Loucy (cell line): ENCODE measurements at regions not wholly inside any gene's neighbourhood (a gene's known extent, or its start where the extent isn't known, plus 50 kb on each side); places are given as distances from the start of the nearest gene placed in this dataset.

Experiments used
- H2AFZ ChIP-seq: fragments of 200-600 bp; sonication (generic); 2 replicates; pipeline ENCODE4 v1.6.0; 2016; ENCODE audit warnings: antibody characterized with exemption, mild to moderate bottlenecking, low read length, moderate library complexity
- H3F3A ChIP-seq: fragments of 200-600 bp; 2 replicates; pipeline ENCODE4 v1.6.0; 2016; ENCODE audit warnings: antibody characterized with exemption, low read depth, mild to moderate bottlenecking
- H3K27me3 ChIP-seq: fragments of 200-600 bp; sonication (generic); 2 replicates; pipeline ENCODE4 v1.6.1; 2014; ENCODE audit warnings: low read length, mild to moderate bottlenecking; ENCODE audit not compliant: insufficient read depth, poor library complexity, severe bottlenecking
- H3K36me3 ChIP-seq: fragments of 200-600 bp; sonication (generic); 2 replicates; pipeline ENCODE4 v1.6.1; 2016; ENCODE audit warnings: low read length; ENCODE audit not compliant: insufficient read depth
- H3K4me1 ChIP-seq: fragments of 200-600 bp; sonication (generic); 2 replicates; pipeline ENCODE4 v1.5.1; 2014; ENCODE audit warnings: low read length, mild to moderate bottlenecking; ENCODE audit not compliant: insufficient read depth, poor library complexity, severe bottlenecking
- H3K4me2 ChIP-seq: fragments of 200-600 bp; sonication (generic); 2 replicates; pipeline ENCODE4 v1.6.0; 2014; ENCODE audit warnings: antibody characterized with exemption, low read length, low read depth, mild to moderate bottlenecking; ENCODE audit not compliant: poor library complexity, severe bottlenecking
- H3K4me3 ChIP-seq: fragments of 200-600 bp; sonication (generic); 2 replicates; pipeline ENCODE4 v1.5.1; 2014; ENCODE audit warnings: low read length, mild to moderate bottlenecking, mixed read lengths; ENCODE audit not compliant: poor library complexity, severe bottlenecking
- H3K79me2 ChIP-seq: fragments of 200-600 bp; sonication (generic); 2 replicates; pipeline ENCODE4 v1.6.1; 2014; ENCODE audit warnings: low read length; ENCODE audit not compliant: insufficient read depth
- H3K9ac ChIP-seq: fragments of 200-600 bp; sonication (generic); 2 replicates; pipeline ENCODE4 v1.6.0; 2014; ENCODE audit warnings: mild to moderate bottlenecking, low read depth, low read length, moderate library complexity; ENCODE audit not compliant: poor library complexity, severe bottlenecking
- H3K9me2 ChIP-seq: fragments of 200-600 bp; sonication (generic); replicated peaks from 2 replicates; pipeline ENCODE4 v1.6.1; 2016; ENCODE audit warnings: low read depth, low read length, mixed read lengths
- H3K9me3 ChIP-seq: fragments of 200-600 bp; sonication (generic); 2 replicates; pipeline ENCODE4 v1.6.1; 2014; ENCODE audit warnings: mild to moderate bottlenecking, antibody characterized with exemption, low read length, low read depth; ENCODE audit not compliant: insufficient read depth
- H4K20me1 ChIP-seq: fragments of 200-600 bp; sonication (generic); 2 replicates; pipeline ENCODE4 v1.6.0; 2014; ENCODE audit warnings: antibody characterized with exemption, low read length, mild to moderate bottlenecking; ENCODE audit not compliant: insufficient read depth, poor library complexity, severe bottlenecking
- CTCF ChIP-seq: fragments of 200-600 bp; sonication (generic); conservative IDR thresholded peaks from 2 replicates; pipeline ENCODE4 v1.5.1; 2014; ENCODE audit warnings: mild to moderate bottlenecking, antibody characterized with exemption, low read length
- EZH2phosphoT487 ChIP-seq: fragments of 200-600 bp; IDR thresholded peaks from 2 replicates; pipeline ENCODE4 v1.6.1; 2018; ENCODE audit warnings: antibody characterized with exemption, mild to moderate bottlenecking, moderate library complexity, borderline replicate concordance

- Histone ChIP-seq H3K36me3 (no peaks in the 10 kb centered on the region), H3K9ac (peak overlapping the region; percentile 33), H4K20me1 (no peaks in the 10 kb centered on the region), H3K4me1 (peaks cover 24% of the 10 kb centered on the region), H3K4me3 (no peak overlapping the region), H3K9me2 (no peaks in the 10 kb centered on the region), H2AFZ (peak overlapping the region; percentile 75), H3K79me2 (no peaks in the 10 kb centered on the region), H3K9me3 (no peaks in the 10 kb centered on the region), H3F3A (no peaks in the 10 kb centered on the region), H3K4me2 (no peak overlapping the region), H3K27me3 (no peaks in the 10 kb centered on the region)
- TF ChIP-seq CTCF = no peak
These were observed 101.8 kb upstream of the MKLN1 start for GRCh38 chr7:131225619-131226513.

- Histone ChIP-seq H3K9ac (peak overlapping the region; percentile 33), H3K4me1 (peaks cover 29% of the 10 kb centered on the region), H2AFZ (peak overlapping the region; percentile 75)
These were observed 101.2 kb upstream of the MKLN1 start for GRCh38 chr7:131226514-131226865.

DNA sequence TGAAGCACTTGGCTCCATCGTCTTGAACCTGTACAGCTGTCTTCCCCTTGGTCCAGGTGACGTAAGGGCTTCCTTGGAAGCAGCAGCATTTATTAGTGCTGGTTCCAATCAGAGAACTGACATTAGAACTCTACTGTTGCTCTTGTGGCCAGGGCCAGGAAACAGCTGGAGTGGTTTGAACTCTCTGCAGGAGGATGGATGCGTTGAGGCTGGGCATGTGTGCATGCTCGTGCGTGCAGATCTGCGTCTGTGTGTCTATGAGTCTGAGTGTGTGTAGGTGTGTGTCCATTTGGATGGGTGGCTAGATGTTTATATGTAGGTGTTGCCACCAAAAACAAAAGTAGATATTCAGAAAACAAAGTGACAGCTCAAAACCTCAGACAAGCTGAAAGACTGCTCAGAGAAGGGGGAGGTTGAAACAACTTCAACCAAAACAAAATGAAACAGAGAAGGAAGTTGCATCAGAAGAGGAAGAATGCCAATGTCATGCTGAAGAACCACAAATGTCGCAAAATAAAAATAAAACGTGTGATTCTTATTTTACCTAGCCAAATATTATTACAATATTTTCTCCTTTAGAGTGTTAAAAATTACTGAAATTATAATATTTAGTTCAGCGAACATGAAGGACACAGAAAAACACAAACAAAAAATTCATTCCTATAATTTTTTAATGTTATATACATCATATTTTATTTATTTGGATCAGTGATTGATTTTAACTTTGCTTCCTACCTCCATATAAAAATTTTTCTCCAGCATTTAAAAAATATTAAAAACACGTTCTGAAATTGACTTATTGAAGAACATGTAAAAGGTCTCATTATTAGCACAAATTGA is 96.1 kb upstream of the MKLN1 start:
- no peaks in the 10 kb centered on the region for H3K9me2 ChIP-seq
- H3K4me1 ChIP-seq = peaks cover 50% of the 10 kb centered on the region
- TF ChIP-seq EZH2phosphoT487 = no peak
- no peak for TF ChIP-seq CTCF
- no peaks in the 10 kb centered on the region for H3K27me3 ChIP-seq
- no peaks in the 10 kb centered on the region for H4K20me1 ChIP-seq
- H3K4me3 ChIP-seq = peak overlapping the region; percentile 64
- peak overlapping the region; percentile 36; the same call in 1 of the 2 replicates for H2AFZ ChIP-seq
- H3K4me2 ChIP-seq = peak overlapping the region; percentile 63
- H3K36me3 ChIP-seq = no peaks in the 10 kb centered on the region
- H3K9ac ChIP-seq = peak overlapping the region; percentile 6
- H3K9me3 ChIP-seq = no peaks in the 10 kb centered on the region
- H3F3A ChIP-seq = no peaks in the 10 kb centered on the region
- H3K79me2 ChIP-seq = no peaks in the 10 kb centered on the region

More at GRCh38 chr7:131226514-131226865, 101.2 kb upstream of the MKLN1 start:
- Histone ChIP-seq H3K4me2 (no peak overlapping the region), H3K4me3 (no peak overlapping the region), H4K20me1 (no peaks in the 10 kb centered on the region), H3K9me3 (no peaks in the 10 kb centered on the region), H3F3A (no peaks in the 10 kb centered on the region), H3K27me3 (no peaks in the 10 kb centered on the region), H3K9me2 (no peaks in the 10 kb centered on the region), H3K36me3 (no peaks in the 10 kb centered on the region), H3K79me2 (no peaks in the 10 kb centered on the region)
- TF ChIP-seq EZH2phosphoT487 (no peak), CTCF (no peak)
